ENCODE measurements at regions not wholly inside any gene's neighbourhood (a gene's known extent, or its start where the extent isn't known, plus 50 kb on each side); places are given as distances from the start of the nearest gene placed in this dataset.

DNA sequence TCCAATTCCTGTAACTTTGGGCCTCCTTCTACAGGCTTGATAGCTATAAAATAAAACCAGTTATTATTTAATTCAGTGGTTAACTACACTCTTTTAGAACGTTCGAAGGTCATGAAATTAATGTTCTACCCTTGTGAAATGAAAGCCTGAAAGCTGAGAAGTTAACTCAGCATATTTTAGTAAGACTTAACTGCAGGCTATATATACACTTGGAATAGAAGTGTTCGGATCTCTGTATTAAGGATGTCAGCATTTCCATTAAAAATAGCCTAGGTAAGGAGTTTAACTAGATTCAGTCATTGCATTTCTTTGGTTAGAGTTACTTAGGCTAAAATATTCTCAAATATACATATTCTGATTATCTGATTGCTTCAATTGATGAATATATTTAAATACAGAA is 229.2 kb downstream of the MRPS30 start:
- ATAC-seq (ENCODE audit: low read depth in 2 of 2) (no peak), DNase-seq (no peak)
- no peaks in the 10 kb centered on the region for H3K9me3 Mint-ChIP-seq
- no peak overlapping the region for H3K27ac Mint-ChIP-seq
- H3K4me1 Mint-ChIP-seq, result no peaks in the 10 kb centered on the region
- H3K36me3 Mint-ChIP-seq, result no peaks in the 10 kb centered on the region
- H3K27me3 Mint-ChIP-seq, result no peaks in the 10 kb centered on the region
- no peak overlapping the region for H3K4me3 Mint-ChIP-seq

GRCh38 chr5:45038366-45038987 is 229.7 kb downstream of the MRPS30 start:
- no peak for ATAC-seq (ENCODE audit: low read depth in 2 of 2)
- Mint-ChIP-seq H3K9me3 (no peaks in the 10 kb centered on the region), H3K4me1 (no peaks in the 10 kb centered on the region), H3K4me3 (no peak overlapping the region), H3K36me3 (no peaks in the 10 kb centered on the region), H3K27ac (no peak overlapping the region), H3K27me3 (no peaks in the 10 kb centered on the region)
- no peak for DNase-seq

DNA sequence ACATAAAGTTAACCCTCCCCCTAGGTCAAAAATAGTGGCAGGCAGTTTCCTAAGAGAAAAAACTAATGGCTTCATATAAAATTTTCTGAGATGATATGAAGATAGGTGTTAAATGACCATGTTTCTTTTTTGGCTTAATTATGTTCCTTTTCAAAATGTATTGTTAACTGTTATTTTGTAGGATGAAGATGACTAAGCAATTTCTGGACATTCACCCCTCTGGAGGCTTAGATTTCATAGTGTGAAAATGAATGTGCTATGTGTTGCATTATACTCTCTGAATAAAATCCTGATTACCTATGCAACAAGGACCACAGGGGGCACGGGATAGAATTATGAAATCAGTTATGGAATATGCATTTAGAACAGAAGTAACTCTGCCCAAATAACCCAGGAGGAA is 233.5 kb downstream of the MRPS30 start:
- ATAC-seq (ENCODE audit: low read depth in 2 of 2) (no peak), DNase-seq (no peak)
- Mint-ChIP-seq H3K27ac (no peak overlapping the region), H3K4me3 (no peak overlapping the region), H3K27me3 (no peaks in the 10 kb centered on the region), H3K4me1 (no peaks in the 10 kb centered on the region), H3K9me3 (peaks cover 0 to 2% (median 0%) of the 10 kb centered on the region in 7 donors), H3K36me3 (no peaks in the 10 kb centered on the region)

DNA sequence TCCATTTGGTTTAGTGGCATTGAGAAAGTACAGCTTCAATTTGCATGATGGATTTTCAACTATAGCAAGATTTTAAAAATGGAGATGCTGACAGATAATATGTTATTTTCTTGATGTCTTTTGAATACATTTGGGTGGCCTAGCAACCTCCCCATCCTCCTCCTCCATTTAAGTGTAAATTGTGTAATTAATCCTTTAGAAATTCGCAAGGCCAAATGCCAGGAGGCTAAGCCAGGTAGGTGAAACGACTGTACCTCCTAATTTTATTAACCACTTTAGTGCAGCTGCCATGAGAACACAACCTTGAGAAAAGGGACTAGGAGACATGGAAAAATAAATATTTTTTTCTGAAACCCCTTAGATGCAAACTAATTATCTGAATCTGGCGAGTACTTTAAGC is 248.8 kb downstream of the MRPS30 start:
- H3K4me3 Mint-ChIP-seq, result no peak overlapping the region
- ATAC-seq (ENCODE audit: low read depth in 2 of 2), result no peak
- H3K27me3 Mint-ChIP-seq, result no peaks in the 10 kb centered on the region
- no peaks in the 10 kb centered on the region for H3K36me3 Mint-ChIP-seq
- no peaks in the 10 kb centered on the region for H3K4me1 Mint-ChIP-seq
- H3K9me3 Mint-ChIP-seq, result peaks cover 0 to 2% (median 0%) of the 10 kb centered on the region in 7 donors
- DNase-seq, result no peak
- H3K27ac Mint-ChIP-seq, result no peak overlapping the region

- ATAC-seq (ENCODE audit: low read depth in 2 of 2) (no peak), DNase-seq (no peak)
- Mint-ChIP-seq H3K4me3 (no peak overlapping the region), H3K9me3 (peaks cover 0 to 2% (median 0%) of the 10 kb centered on the region in 7 donors), H3K4me1 (no peaks in the 10 kb centered on the region), H3K36me3 (no peaks in the 10 kb centered on the region), H3K27me3 (no peaks in the 10 kb centered on the region), H3K27ac (no peak overlapping the region)
Observed at GRCh38 chr5:45060724-45061123, 252.0 kb downstream of the MRPS30 start.

DNA sequence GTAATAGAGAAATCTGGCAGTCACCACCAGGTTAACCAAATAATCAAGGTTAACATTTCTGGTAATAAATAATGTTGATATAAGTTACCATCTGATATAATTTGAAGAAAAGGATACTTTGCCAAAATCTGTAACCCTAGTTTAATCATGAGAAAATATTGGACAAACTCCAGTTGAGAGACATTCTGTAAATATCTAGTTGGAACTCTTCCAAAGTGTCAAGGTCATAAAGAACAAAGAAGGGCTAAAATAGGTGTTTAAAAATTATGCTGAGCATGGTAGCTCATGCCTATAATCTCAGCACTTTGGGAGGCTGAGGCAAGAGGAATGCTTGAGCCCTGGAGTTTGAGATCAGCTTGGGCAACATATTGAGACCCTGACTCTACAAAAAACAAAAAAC is 253.3 kb downstream of the MRPS30 start:
- H3K9me3 Mint-ChIP-seq, result peaks cover 0 to 2% (median 0%) of the 10 kb centered on the region in 7 donors
- DNase-seq, result no peak
- no peaks in the 10 kb centered on the region for H3K27me3 Mint-ChIP-seq
- no peak for ATAC-seq (ENCODE audit: low read depth in 2 of 2)
- no peaks in the 10 kb centered on the region for H3K4me1 Mint-ChIP-seq
- no peak overlapping the region for H3K27ac Mint-ChIP-seq
- no peaks in the 10 kb centered on the region for H3K36me3 Mint-ChIP-seq
- H3K4me3 Mint-ChIP-seq, result no peak overlapping the region

GRCh38 chr5:45081082-45081481 is 272.3 kb downstream of the MRPS30 start:
- H3K27ac Mint-ChIP-seq, result no peak overlapping the region
- no peaks in the 10 kb centered on the region for H3K36me3 Mint-ChIP-seq

GRCh38 chr5:45089870-45090269 is 281.1 kb downstream of the MRPS30 start:
- H3K27ac Mint-ChIP-seq, result no peak overlapping the region
- H3K4me3 Mint-ChIP-seq, result no peak overlapping the region
- no peak for ATAC-seq (ENCODE audit: low read depth in 2 of 2)
- H3K27me3 Mint-ChIP-seq, result no peaks in the 10 kb centered on the region
- H3K36me3 Mint-ChIP-seq, result no peaks in the 10 kb centered on the region
- DNase-seq, result no peak
- H3K9me3 Mint-ChIP-seq, result peaks cover 0 to 16% (median 6%) of the 10 kb centered on the region in 7 donors
- H3K4me1 Mint-ChIP-seq, result no peaks in the 10 kb centered on the region

More at GRCh38 chr5:45081082-45081481, 272.3 kb downstream of the MRPS30 start:
- peaks cover 5 to 24% (median 11%) of the 10 kb centered on the region in 7 donors for H3K9me3 Mint-ChIP-seq
- no peak overlapping the region for H3K4me3 Mint-ChIP-seq
- no peaks in the 10 kb centered on the region for H3K27me3 Mint-ChIP-seq
- ATAC-seq (ENCODE audit: low read depth in 2 of 2) (no peak), DNase-seq (no peak)
- H3K4me1 Mint-ChIP-seq, result no peaks in the 10 kb centered on the region

DNA sequence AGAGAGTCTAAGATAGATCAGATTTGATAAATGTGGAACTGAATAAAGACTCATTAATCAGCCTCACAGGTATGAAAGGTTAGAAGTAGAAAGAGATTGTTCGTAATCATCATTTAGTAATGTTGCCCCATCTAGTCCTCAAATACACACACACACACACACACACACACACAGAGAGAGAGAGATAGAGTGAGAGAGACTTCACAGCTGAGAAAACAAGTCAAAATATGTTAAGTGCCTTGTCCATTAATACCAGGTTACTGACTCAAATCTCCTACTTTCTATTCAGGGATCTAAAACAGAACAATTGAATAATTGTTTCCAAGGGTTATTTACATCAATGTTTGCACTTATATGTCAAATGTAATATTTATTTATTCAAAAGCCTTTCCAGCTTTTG is 284.6 kb downstream of the MRPS30 start:
- H3K9me3 Mint-ChIP-seq, result peaks cover 0 to 9% (median 3%) of the 10 kb centered on the region in 7 donors
- no peaks in the 10 kb centered on the region for H3K36me3 Mint-ChIP-seq
- H3K27ac Mint-ChIP-seq, result no peak overlapping the region
- DNase-seq, result no peak
- no peak for ATAC-seq (ENCODE audit: low read depth in 2 of 2)
- no peaks in the 10 kb centered on the region for H3K27me3 Mint-ChIP-seq
- H3K4me1 Mint-ChIP-seq, result no peaks in the 10 kb centered on the region
- H3K4me3 Mint-ChIP-seq, result no peak overlapping the region

- Mint-ChIP-seq H3K9me3 (peaks cover 0 to 6% (median 2%) of the 10 kb centered on the region in 7 donors), H3K27me3 (no peaks in the 10 kb centered on the region), H3K36me3 (no peaks in the 10 kb centered on the region), H3K4me1 (no peaks in the 10 kb centered on the region), H3K27ac (peak overlapping the region in 1 of 6 donors; percentile 53), H3K4me3 (no peak overlapping the region)
- DNase-seq (no peak), ATAC-seq (ENCODE audit: low read depth in 2 of 2) (no peak)
Observed at GRCh38 chr5:45094876-45095440, 286.2 kb downstream of the MRPS30 start.

GRCh38 chr5:45098483-45098882 is 289.7 kb downstream of the MRPS30 start:
- ATAC-seq (ENCODE audit: low read depth in 2 of 2), result no peak
- no peak overlapping the region for H3K27ac Mint-ChIP-seq

DNA sequence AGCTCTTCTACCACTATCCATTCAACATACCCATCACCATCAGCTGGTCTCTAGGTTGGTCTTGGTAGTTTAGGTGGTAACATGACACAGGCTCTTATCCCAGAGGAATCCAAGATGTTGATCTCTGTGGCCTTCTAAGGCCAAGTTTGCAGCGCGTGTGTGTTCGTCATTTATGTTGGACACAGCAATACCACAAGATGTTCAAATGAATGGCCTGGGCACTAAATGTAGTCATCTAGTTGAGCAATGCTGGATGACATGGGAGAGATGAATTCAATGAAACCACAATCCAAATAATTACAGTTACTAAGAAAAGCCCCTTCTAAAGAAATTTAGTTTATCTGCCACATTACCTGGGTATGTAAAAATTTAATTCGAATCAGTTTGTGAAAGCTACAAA is 292.4 kb downstream of the MRPS30 start:
- ATAC-seq (ENCODE audit: low read depth in 2 of 2), result no peak
- no peaks in the 10 kb centered on the region for H3K4me1 Mint-ChIP-seq
- H3K27ac Mint-ChIP-seq, result no peak overlapping the region

More at GRCh38 chr5:45098483-45098882, 289.7 kb downstream of the MRPS30 start:
- Mint-ChIP-seq H3K9me3 (peaks cover 0 to 9% (median 3%) of the 10 kb centered on the region in 7 donors), H3K27me3 (no peaks in the 10 kb centered on the region), H3K4me1 (no peaks in the 10 kb centered on the region), H3K4me3 (no peak overlapping the region), H3K36me3 (no peaks in the 10 kb centered on the region)
- DNase-seq, result no peak

GRCh38 chr5:45105491-45105994 is 296.8 kb downstream of the MRPS30 start:
- no peak overlapping the region for H3K4me3 Mint-ChIP-seq
- DNase-seq (no peak), ATAC-seq (ENCODE audit: low read depth in 2 of 2) (no peak)
- no peaks in the 10 kb centered on the region for H3K27me3 Mint-ChIP-seq
- H3K36me3 Mint-ChIP-seq, result no peaks in the 10 kb centered on the region
- H3K27ac Mint-ChIP-seq, result no peak overlapping the region
- H3K9me3 Mint-ChIP-seq, result peaks cover 3 to 14% (median 10%) of the 10 kb centered on the region in 7 donors
- no peaks in the 10 kb centered on the region for H3K4me1 Mint-ChIP-seq

More for the DNA sequence above, 292.4 kb downstream of the MRPS30 start:
- Mint-ChIP-seq H3K9me3 (peaks cover 3 to 15% (median 7%) of the 10 kb centered on the region in 7 donors), H3K4me3 (no peak overlapping the region), H3K36me3 (no peaks in the 10 kb centered on the region), H3K27me3 (no peaks in the 10 kb centered on the region)
- no peak for DNase-seq

DNA sequence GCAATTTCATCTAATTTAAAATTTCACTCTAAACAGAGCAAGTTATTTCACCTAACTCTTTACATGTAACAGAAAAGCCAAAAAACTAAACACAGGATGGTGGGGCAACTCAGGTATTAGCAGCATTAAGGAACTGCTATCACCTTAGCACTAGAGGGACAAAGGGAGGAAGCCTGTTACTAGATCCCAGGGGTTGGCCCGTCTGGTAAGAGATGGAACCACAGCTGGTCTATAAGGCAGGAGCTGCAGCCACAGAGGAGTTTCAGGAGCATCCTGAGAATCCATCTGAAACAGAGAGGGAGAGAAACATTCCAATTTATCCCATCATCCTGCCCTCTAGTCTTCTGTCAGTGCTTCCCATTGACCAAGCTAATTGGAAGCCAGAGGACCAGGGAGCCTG is 300.3 kb downstream of the MRPS30 start:
- H3K9me3 Mint-ChIP-seq, result peaks cover 0 to 12% (median 8%) of the 10 kb centered on the region in 7 donors
- H3K27me3 Mint-ChIP-seq, result no peaks in the 10 kb centered on the region
- H3K4me1 Mint-ChIP-seq, result no peaks in the 10 kb centered on the region
- H3K4me3 Mint-ChIP-seq, result no peak overlapping the region
- no peak for DNase-seq
- peak overlapping the region in 1 of 6 donors; percentile 36 for H3K27ac Mint-ChIP-seq
- H3K36me3 Mint-ChIP-seq, result no peaks in the 10 kb centered on the region
- ATAC-seq (ENCODE audit: low read depth in 2 of 2), result no peak

All from naive B cell (primary cell).